Hippocampal formation (tissue), 2 donors: ENCODE measurements at regions not wholly inside any gene's neighbourhood (a gene's known extent, or its start where the extent isn't known, plus 50 kb on each side); places are given as distances from the start of the nearest gene placed in this dataset.
A peak's percentile ranks its signal among the peaks of the same experiment; 100 is the strongest.

Source experiments
- DNase-seq, 2 donors: peaks; one replicate each; lab custom pipeline; 2025; lab: John Stamatoyannopoulos, UW

DNA sequence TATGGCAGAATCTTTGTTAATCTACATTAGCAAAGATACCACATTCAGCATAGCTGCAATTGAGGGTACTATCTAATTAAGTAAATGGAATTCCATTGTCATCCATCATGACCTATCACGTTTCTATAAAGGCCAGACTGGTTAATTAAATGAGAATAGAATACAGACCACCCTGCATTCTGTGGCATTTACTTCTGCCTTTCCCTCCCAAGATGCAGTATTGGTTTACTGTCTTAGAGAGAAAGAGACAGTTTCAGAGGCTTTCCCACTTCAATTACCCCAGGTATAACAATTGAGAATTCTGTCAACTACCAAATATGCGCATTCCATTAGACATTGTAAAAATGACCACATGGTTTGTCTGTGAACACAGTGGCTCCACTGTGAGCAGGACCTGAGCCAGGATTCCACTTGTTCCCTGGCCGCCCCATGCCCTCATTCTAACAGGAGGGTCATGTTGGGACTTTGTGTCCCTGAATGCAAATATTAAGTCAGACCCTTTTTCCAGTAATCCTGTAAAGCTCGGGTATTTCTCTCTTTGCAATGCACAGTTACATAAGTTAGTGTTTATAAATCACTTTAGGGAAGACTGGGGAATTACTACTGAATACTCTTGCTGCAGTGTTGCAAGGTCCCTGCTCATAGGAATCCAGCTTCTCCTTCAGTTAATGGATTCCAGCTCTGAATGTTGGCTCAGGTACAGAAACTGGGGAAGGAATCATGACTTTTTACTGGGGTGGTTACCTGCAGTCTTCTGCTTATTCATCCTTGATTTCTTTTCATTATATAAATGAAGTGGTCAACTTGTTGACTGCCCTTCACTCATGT lies 261.0 kb downstream of the PDGFC start:
- no peak for DNase-seq

GRCh38 chr4:156705311-156705710 lies 266.3 kb downstream of the PDGFC start:
- DNase-seq = no peak

DNA sequence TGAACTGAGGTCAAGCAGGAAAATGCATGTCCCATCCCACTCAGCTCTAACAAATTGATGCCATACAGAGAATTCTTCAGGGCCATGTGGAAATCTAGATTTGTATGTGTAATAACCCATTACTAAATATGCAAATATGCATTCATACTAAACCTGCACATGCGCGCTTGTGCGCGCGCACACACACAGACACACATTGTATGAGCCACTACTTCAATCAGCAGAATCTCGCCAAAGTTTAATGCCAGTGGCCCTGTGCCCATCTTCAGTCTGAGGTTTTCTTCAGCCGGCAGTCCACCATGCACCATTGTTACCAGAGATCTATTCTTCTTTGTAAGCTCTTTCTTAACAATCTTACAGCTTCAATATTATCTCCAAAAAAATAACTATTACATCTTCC lies 276.4 kb downstream of the PDGFC start:
- peak in 1 of 2 donors; percentile 23 for DNase-seq

- DNase-seq = no peak
Observed at GRCh38 chr4:156694413-156694812, 277.2 kb downstream of the PDGFC start.

- DNase-seq = no peak
Observed at GRCh38 chr4:156693557-156693956, 278.0 kb downstream of the PDGFC start.

DNA sequence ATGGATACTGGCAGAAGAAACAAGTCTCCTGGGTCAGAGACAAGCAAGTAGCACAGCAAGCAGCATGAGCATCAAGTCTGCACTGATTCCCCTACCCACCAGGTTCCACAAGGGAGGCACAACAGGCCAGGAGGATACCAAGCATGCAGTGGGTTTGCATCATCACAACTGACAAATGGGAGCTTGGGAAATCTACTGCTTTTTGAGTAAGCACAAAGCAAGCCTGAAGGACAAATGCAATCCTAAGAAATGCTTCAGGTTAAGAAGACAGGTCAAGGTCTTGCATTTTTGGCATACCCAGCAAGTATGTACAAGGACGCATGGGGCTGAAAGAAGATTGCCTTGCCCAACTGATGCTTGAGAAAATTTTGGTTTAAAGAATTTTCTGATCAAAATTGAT lies 279.6 kb downstream of the PDGFC start:
- DNase-seq = no peak

DNA sequence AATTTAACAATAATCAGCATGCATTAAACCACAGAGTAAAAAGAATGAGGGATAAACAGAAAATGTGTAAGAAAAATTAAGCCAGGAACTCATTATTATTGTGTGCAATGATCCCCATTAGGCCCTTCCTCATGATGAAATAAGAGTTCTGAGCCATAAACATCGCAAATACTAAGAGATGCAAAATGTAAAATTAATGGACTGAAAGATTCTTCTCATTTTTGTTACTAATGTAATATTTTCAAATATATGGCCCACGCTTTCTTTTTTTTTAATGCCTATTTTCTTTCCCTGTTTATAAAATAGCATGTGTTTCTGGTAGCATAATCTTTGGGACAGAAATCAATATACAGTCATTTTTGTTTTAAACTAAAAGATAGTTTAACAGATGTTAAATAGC lies 281.0 kb downstream of the PDGFC start:
- no peak for DNase-seq

DNA sequence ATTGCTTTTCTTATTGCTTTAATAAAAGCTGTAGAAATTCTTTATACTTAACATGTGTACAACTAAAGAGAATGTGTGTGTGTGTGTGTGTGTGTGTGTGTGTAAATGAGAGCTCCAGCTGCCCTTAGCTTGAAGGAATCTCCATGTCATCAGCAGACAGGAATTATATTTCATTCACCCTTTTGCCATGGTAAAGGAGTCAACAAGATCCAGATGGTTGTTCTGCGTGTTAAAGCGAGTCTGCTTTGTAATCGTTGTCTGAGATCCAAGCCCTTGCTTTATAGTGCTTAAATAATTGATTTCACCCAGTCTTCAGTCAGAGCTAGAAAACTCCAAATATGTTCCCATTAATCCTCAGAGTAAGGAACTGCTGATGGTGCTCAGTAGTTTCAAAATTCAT lies 285.5 kb downstream of the PDGFC start:
- no peak for DNase-seq

- DNase-seq = no peak
Observed at GRCh38 chr4:156685308-156685707, 286.3 kb downstream of the PDGFC start.

DNA sequence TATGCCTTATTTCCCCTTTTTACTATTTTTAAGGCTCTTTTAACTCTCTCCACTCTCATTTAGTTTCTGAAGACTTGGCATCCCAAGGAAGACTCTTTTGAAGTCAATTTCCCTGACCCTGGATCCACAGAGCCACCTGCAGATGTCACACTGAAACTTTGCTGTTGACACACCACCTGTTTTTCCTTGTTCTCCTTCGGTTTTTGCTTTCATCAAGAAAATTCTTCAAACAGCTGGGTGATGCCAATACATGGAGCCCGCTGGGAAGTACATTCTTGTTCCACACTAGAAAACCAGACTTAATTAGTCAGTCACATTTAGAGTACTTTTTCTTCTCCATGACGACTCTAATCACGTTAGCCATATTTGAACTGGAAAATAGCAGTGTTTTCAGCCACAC lies 293.9 kb downstream of the PDGFC start:
- no peak for DNase-seq

GRCh38 chr4:156677131-156677531 lies 294.5 kb downstream of the PDGFC start:
- no peak for DNase-seq

DNA sequence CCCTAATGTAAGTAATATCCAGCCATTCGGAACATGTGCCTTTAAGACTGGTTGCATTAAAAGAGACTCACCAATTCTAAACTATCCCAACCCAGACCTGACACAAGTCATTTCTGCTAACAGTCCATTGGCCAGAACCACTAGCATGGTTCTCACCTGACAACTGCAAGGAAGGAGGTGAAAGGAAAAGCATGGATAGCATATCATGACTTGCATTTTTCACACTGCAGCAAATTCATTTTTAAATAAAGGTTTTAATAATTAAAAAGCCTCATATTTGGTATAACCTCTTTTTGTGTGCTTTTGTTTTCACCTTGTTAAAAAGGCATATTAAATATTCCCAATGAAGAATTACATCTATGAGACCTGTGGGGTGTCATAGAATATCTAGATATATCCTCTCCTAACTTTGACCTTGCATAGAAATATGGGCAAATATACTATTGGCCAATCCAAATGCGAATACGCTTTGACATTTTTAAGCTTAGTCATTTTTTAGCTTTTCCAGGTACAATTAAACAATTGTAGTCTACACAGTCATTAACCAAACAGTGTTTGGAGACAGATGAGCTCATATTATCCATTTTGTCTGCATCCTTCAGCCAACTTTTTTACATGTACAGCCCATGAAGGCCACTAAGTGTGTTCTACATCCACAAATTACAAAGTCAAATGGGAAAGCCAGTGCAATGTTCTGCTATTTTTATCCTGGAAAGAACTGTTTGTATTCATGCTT lies 295.3 kb downstream of the PDGFC start:
- no peak for DNase-seq

GRCh38 chr4:156673483-156673882 lies 298.1 kb downstream of the PDGFC start:
- no peak for DNase-seq

GRCh38 chr4:156672492-156673305 lies 298.9 kb downstream of the PDGFC start:
- no peak for DNase-seq

GRCh38 chr4:156665780-156666366 lies 305.7 kb downstream of the PDGFC start:
- no peak for DNase-seq

DNA sequence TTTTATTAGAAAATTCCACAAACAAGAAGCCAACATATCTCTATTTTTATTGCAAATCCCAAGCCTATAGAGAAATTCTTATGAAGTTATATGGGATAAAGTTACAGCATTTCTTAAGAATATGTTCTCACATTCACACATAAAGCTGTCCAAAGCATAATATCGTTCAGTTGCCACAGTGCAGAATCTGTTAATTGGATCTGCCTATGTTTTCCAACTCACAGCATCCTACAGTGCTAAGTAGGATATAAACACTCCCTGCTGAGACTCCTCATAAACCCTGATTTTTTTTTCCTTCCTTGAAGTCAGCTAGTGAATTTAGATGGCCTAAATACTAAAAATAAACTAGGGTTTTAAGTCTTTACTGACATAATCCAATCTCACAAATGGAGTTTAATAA lies 307.9 kb downstream of the PDGFC start:
- DNase-seq = no peak

DNA sequence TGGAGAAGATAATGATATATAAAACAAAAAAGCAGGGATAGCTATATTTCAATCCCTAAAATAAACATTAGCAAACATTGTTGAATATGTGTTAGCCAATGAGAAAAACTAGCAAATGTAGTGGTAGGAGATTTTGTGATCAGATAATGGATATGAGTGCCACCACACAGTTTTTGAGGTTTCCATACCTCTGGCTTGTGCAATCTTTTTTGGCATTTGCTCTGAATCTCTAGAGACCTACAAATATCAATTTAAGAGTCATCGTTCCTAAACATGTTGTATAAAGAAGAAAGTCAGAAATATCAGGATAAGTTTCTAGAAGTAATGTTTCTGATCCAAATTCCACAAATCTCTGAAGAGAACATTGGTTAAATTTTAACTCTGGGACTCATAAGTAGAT lies 308.7 kb downstream of the PDGFC start:
- no peak for DNase-seq

- no peak for DNase-seq
Observed at GRCh38 chr4:156661555-156661954, 310.0 kb downstream of the PDGFC start.

DNA sequence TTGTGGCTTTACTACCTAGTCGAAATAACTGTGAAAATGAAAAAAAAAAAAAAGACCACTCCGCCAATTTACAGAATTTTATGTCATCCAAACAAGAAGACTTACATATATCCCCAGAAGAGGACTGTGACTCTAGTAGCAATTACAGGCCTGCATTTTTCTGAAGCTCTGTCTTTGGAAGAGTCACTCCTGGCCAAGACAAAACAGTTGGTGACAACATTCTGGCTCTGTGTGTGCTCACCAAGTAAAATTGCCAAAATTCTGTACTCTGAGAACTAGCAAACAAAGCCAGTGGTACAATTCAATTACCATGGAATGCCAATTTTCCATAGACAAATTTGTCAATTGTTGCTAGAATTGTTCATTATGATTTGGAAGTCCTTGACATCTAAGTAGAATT lies 311.1 kb downstream of the PDGFC start:
- DNase-seq = no peak

- DNase-seq = no peak
Observed at GRCh38 chr4:156659983-156660382, 311.6 kb downstream of the PDGFC start.

GRCh38 chr4:156659570-156659969 lies 312.0 kb downstream of the PDGFC start:
- no peak for DNase-seq

DNA sequence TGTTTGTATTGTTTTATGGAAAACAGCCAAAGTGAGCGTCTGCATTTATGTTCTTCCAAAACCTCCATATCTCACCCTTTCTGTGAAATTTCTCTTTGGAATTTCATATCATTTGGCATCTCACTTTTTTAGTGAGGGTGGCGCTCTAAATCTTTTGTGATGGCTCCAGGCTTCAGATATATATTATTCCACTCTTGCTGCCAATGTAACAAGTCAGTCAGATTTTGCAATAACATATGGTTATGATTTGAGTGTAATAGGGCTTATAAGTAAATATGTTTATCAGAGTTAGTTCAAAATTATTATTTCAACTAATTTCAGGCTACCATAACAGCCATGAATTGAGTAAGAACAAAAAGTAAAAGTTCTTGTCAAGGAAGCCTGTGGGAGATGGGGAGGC lies 314.7 kb downstream of the PDGFC start:
- no peak for DNase-seq
